NB4 (cell line): ENCODE measurements at regions not wholly inside any gene's neighbourhood (a gene's known extent, or its start where the extent isn't known, plus 50 kb on each side); places are given as distances from the start of the nearest gene placed in this dataset.

Experiments used
- DNase-seq: peaks from one replicate; pipeline ENCODE4 v3.0.0; 2010; ENCODE audit warnings: low read depth
- H3K4me3 ChIP-seq: one replicate; pipeline ENCODE4 v1.5.1; 2011; ENCODE audit warnings: mild to moderate bottlenecking, low read depth, low read length, moderate library complexity
- MYC ChIP-seq: IDR thresholded peaks from 2 replicates; pipeline ENCODE4 v1.6.1; 2011; ENCODE audit warnings: low read depth, low read length
- POLR2A ChIP-seq: IDR thresholded peaks from 2 replicates; pipeline ENCODE4 v1.6.1; 2011; ENCODE audit warnings: mild to moderate bottlenecking; ENCODE audit not compliant: insufficient read length; ENCODE audit errors: extremely low read depth
- TF ChIP-seq, protein P1 (sequence below): IDR thresholded peaks from 2 replicates; pipeline ENCODE4 v1.6.1; 2011; ENCODE audit warnings: low read depth, low read length
- TF ChIP-seq, protein P2 (sequence below): IDR thresholded peaks from one replicate; pipeline ENCODE4 v1.5.1; 2012; ENCODE audit warnings: low read depth, low read length

DNA sequence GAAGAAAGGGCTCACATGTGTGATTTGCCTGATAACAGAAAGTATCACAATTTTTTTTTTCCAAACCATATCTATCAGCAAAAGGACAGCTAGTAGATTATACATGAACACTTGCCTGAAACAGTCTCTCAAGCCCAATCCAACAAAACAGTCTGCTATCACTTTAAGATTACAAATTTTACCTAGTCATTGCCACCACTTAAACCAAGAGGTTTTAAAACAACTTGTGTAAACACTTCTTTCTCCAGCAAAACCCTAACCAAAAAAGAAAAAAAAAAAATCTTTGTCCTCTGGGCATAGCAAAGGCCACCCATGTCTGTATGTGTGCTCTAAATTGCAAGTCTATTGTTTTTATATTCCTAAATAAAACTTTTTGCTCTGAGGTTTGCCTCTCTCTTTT, 1568.4 kb downstream of the GRIK2 start:
- no peak for DNase-seq
- TF ChIP-seq POLR2A (no peak), MYC (no peak)
- TF ChIP-seq, protein P1, sequence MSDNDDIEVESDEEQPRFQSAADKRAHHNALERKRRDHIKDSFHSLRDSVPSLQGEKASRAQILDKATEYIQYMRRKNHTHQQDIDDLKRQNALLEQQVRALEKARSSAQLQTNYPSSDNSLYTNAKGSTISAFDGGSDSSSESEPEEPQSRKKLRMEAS: no peak
- TF ChIP-seq, protein P2, sequence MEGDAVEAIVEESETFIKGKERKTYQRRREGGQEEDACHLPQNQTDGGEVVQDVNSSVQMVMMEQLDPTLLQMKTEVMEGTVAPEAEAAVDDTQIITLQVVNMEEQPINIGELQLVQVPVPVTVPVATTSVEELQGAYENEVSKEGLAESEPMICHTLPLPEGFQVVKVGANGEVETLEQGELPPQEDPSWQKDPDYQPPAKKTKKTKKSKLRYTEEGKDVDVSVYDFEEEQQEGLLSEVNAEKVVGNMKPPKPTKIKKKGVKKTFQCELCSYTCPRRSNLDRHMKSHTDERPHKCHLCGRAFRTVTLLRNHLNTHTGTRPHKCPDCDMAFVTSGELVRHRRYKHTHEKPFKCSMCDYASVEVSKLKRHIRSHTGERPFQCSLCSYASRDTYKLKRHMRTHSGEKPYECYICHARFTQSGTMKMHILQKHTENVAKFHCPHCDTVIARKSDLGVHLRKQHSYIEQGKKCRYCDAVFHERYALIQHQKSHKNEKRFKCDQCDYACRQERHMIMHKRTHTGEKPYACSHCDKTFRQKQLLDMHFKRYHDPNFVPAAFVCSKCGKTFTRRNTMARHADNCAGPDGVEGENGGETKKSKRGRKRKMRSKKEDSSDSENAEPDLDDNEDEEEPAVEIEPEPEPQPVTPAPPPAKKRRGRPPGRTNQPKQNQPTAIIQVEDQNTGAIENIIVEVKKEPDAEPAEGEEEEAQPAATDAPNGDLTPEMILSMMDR: no peak
- no peak overlapping the region for H3K4me3 ChIP-seq

DNA sequence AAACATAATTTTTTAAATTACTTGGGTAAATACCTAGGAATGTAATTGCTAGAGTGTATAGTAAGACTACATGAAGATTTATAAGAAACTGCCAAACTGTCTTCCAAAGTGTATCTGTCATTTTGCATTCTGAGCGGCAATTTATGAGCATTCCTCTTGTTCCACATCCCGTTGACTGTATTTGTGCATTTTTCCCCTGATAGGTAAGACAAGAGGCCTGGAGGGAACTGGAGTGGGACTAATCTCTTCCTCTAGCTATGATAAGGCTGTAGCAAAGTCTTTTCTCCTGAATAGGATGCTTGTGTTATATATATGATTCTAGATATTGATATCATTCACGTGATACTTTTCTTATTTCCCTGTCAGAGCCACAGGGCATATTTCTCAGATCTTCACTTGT, 1557.5 kb downstream of the GRIK2 start:
- H3K4me3 ChIP-seq: no peak overlapping the region
- no peak for DNase-seq
- TF ChIP-seq MYC (no peak), POLR2A (no peak)
- TF ChIP-seq, protein P2: no peak
- TF ChIP-seq, protein P1: no peak

DNA sequence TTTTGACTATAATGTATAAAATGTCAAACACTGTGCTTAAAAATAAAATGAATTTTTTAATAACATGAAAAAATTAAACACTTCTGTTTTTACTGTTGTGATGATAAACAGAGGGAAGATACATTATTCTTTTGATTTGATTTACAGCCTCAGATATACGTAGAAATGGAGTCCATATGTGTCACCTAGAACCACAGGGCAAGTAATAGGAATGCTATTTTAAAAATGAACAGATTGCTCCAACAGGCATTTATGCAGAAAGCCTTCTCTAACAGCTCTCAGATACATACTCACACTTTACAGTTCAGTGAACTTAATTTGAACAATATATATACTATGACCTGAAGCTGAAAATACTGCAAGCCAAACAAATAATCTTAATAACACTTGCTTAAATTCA, 1551.0 kb downstream of the GRIK2 start:
- no peak for DNase-seq
- no peak overlapping the region for H3K4me3 ChIP-seq
- no peak for TF ChIP-seq MYC
- TF ChIP-seq, protein P1: no peak

DNA sequence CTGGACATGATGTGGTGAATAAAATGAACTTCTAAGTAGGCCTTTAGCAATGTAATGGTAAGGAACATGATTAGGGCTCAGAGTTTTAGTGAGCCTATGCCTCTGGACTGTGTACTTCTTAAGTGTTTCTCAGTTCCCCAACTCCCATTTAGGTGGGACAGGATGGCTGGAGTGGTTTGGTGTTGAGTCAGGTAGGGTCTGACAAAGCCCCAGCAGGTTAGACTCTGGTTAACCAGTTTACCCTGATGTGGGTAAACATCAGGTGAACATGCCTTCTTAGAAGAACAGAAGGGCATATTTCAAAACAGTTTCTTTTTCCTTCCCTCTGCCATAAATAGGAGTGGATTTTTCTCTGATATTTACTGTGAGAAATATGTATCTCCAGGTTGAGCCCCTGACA, 1548.7 kb downstream of the GRIK2 start:
- DNase-seq: no peak
- H3K4me3 ChIP-seq: no peak overlapping the region
- TF ChIP-seq, protein P2: no peak
- TF ChIP-seq POLR2A (no peak), MYC (no peak)
- TF ChIP-seq, protein P1: no peak

DNA sequence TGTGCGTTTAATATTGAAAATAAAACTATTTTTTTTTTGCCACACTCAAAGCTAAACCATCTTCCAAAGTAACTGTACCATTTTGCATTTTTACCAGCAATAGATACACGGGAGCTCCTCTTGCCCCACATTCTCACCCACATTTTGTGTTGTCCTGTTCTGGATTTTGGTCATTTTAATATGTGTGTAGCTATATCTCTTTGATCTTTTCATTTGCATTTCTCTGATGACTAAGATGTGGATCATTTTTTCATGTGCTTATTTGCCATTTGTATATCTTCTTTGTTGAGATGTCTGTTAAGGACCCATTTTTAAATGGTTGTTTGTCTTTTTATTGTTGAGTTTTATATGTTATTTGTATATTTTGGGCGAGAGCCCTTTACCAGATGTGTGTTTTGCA, 1543.5 kb downstream of the GRIK2 start:
- TF ChIP-seq, protein P2: no peak
- TF ChIP-seq, protein P1: no peak
- TF ChIP-seq POLR2A: no peak
- TF ChIP-seq MYC: no peak
- no peak overlapping the region for H3K4me3 ChIP-seq
- DNase-seq: no peak

DNA sequence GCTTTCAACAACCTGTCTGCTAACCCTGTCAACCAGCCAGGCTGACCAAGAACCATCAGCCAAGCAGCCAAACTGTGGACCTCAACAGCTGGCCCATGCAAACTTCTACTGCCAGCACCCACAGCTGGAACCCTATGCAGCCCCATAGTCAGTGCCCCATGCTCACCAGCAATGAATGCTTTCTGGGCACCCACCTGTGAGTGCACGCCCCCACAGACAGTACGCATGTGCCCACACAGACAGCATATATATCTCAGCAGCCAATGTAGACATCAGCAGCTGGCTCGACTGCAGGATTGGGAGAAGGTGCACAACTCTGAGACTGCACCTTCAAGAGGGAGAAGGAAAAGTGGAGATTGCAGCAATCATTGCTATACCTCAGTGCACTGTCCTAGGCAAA, 1534.6 kb downstream of the GRIK2 start:
- TF ChIP-seq POLR2A: no peak
- TF ChIP-seq, protein P2: no peak
- no peak for DNase-seq

DNA sequence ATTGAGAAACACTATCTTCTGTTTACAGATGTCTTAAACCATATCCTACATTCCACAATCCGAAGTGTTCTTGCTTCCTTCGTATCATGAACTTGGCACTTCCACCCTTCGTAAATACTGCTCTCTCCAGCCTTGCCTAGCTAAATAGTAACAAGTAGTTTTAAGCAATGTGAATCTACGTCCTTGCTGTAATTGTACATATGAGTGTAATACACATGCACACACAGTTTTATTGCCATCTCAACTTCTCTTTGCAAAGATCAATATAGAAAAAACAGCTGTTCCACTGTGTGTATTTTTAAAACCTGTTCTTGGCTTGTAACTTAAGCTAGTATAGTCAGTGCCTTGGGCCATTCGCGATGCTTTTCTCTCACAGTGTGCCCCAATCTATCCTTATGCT, 1524.7 kb downstream of the GRIK2 start:
- no peak for DNase-seq
- no peak overlapping the region for H3K4me3 ChIP-seq
- TF ChIP-seq MYC: no peak
- TF ChIP-seq, protein P1: no peak
- no peak for TF ChIP-seq POLR2A
- TF ChIP-seq, protein P2: no peak

More for the DNA sequence above, 1534.6 kb downstream of the GRIK2 start:
- H3K4me3 ChIP-seq: no peak overlapping the region
